Activated CD4-positive, alpha-beta T cell treated with anti-CD3 and anti-CD28 coated beads, Interleukin-2, amount 50 U/mL, for 48 hours (primary cell): ENCODE measurements at regions not wholly inside any gene's neighbourhood (a gene's known extent, or its start where the extent isn't known, plus 50 kb on each side); places are given as distances from the start of the nearest gene placed in this dataset.
"Not testable (repeated sequence)": the region's sequence is repeated elsewhere in the genome, so short reads cannot be mapped to it uniquely, and the experiment has no call there.

Source experiments
- DNase-seq, 2 experiments: peaks; one replicate each; pipeline ENCODE4 v3.0.0-alpha.2; 2020

GRCh38 chr6:139702706-139703105 lies 328.3 kb upstream of the CITED2 start:
- DNase-seq = no peak

DNA sequence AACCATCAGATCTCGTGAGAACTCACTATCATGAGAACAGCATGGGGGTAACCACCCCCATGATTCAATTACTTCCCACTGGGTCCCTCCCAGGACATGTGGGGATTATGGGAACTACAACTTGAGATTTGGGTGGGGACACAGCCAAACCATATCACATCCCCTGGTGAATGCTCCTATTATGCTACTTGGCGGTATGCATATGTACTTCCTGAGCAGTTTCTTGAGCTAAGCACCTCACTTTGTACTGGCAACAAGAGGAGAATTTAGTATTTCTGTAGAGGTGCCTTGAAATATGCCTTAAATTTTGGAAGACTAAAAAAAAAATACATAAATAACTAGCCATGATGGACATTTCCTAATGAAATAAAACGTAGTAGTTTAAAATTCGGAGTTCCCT lies 327.2 kb upstream of the CITED2 start:
- DNase-seq = no peak

DNA sequence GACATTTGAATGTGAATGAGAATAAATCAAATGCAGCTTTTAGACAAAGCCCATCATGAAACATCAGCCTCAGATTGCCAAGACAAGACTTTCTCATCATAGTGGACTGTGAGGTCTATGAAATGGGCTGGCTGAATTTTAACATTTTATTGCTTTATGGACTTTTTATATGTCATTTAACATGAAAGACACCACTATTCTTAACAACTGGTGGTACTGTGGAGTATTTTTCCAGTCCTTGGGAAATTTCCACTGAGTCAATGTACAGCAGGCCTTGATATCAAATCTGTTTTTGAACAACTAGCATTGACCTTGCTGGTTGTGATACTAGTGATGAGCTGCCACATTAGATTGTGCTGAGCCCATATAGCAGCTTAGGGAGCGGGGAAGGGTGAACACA lies 326.6 kb upstream of the CITED2 start:
- DNase-seq = no peak

- DNase-seq = no peak
Measured at GRCh38 chr6:139699911-139700310, 325.5 kb upstream of the CITED2 start.

DNA sequence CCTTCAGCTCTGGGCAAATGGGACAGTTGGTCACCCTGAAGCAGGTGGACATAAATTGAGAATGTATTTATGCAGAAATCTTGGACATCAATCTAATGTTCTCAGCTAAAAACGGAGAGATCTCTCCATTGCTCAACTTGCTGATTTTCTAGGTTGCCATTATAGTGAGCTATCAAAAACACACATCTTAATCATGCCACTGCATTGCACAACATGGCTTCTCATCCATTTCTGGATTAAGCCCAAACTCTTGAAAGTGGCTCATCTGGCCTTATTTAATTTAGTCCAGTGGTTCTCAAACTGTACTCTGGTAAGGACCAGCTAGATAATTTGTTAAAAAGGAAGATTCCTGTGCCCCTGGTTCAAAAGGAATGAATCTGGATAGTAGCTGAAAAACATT lies 324.9 kb upstream of the CITED2 start:
- DNase-seq = no peak

- DNase-seq = no peak
Measured at GRCh38 chr6:139698526-139699176, 324.2 kb upstream of the CITED2 start.

DNA sequence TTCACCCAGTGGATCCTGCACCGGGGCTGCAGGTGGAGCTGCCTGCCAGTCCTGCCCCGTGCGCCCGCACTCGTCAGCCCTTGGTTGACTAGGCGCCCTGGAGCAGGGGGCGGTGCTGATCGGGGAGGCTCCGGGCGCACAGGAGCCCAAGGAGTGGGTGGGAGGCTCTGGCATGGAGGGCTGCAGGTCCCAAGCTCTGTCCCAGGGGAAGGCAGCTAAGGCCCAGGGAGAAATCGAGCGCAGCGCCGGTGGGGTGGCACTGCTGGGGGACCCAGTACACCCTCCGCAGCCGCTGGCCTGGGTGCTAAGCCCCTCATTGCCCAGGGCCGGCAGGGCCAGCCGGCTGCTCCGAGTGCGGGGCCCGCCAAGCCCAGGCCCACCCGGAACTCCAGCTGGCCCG lies 323.4 kb upstream of the CITED2 start:
- not testable (repeated sequence) for DNase-seq

DNA sequence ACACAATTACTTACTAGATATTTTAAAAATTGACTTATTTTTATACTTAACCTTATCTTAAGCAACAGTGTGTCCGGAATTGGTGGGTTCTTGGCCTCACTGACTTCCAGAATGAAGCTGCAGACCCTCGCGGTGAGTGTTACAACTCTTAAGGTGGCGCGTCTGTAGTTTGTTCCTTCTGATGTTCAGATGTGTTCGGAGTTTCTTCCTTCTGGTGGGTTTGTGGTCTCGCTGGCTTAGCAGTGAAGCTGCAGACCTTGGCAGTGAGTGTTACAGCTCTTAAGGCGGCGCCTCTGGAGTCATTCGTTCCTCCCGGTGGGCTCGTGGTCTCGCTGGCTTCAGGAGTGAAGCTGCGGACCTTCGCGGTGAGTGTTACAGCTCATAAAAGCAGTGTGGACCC lies 322.5 kb upstream of the CITED2 start:
- not testable (repeated sequence) for DNase-seq

GRCh38 chr6:139695361-139695760 lies 320.9 kb upstream of the CITED2 start:
- no peak for DNase-seq

GRCh38 chr6:139693735-139694134 lies 319.3 kb upstream of the CITED2 start:
- DNase-seq = no peak

- DNase-seq = no peak
Measured at GRCh38 chr6:139690007-139690406, 315.6 kb upstream of the CITED2 start.

- no peak for DNase-seq
Measured at GRCh38 chr6:139687055-139687454, 312.6 kb upstream of the CITED2 start.

- no peak for DNase-seq
Measured at GRCh38 chr6:139686308-139686707, 311.9 kb upstream of the CITED2 start.

DNA sequence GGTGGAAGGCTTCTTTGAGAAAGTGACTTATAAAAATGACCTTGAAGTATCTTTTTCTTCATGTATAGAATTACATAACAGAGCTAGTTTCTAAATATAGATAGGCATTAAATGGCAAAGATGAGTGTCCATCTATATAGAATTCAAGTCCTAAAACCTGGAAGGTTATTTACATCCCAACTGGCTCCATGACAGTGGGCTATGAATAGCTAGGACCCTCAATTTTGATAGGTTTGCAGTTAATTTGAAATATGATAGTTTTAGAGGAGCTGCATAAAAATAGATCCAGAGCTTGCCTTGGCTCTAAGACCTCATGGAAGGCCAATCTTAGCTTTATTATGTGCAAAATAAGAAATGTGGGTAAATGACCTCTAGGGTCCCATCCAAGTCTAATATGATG lies 310.6 kb upstream of the CITED2 start:
- DNase-seq = no peak

GRCh38 chr6:139680819-139681218 lies 306.4 kb upstream of the CITED2 start:
- DNase-seq = no peak

DNA sequence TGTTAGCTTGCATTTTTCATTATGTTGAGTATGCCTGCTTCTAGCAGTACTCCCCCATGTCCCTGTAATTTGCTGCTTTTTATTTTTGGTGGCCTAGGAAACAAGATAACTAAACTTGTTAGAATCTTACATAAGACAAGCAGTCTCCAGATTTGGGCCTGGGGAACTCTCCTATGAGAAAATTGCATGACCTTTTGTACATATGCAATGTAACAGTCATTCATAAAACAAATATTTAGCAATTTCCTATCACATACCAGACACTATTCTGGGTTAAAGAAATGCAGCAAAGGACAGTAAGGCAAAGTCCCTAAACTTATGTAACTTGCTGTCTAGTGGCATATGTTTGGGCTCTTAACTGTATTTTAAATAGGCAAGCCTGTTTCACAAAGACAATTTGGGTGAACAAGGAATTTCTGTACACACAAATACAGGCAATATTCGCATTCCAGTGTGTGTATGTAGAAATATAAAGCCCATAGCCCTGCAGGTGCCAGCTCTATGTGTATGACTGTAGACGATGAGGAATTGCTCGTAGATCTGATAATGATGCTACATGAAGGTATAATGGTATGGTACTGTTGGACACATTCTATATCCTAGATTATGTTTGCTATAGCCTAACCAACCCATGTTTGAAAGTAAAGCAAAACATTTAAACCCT lies 305.2 kb upstream of the CITED2 start:
- DNase-seq = no peak

- no peak for DNase-seq
Measured at GRCh38 chr6:139676718-139677117, 302.3 kb upstream of the CITED2 start.

DNA sequence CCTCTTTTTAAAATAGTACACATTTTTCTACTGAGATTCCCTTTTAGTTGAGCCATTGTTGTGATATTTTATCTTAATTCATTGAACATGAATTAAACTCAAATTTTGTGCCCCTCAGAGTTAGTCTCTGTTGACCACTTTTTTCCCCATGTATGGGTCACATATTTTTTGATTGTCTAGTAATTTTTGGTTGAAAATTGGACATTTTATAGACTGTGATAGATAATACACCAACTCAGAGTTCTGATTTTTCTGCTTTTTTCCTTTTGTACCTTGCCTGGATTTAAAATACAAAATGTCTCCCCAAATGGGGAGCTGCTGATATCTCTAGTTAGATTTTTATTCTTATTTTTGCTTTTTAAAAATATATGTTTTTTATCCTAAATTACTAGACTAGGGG lies 291.8 kb upstream of the CITED2 start:
- no peak for DNase-seq

DNA sequence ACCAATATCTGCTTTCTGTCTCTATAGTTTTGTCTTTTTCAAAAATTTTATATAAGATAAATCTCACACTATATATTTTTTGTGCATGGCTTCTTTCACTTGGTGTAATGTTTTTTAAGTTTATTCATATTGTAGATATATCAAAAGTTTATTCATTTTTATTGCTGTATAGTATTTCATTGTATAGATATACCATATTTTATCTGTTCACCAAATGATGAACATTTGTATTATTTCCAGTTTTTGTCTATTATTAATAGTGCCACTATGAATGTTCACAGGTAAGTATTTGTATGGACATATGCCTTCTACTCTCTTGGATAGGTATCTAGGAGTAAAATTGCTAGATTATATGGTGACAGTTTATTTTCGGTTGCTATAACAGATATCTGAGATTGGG lies 289.5 kb upstream of the CITED2 start:
- DNase-seq = no peak

DNA sequence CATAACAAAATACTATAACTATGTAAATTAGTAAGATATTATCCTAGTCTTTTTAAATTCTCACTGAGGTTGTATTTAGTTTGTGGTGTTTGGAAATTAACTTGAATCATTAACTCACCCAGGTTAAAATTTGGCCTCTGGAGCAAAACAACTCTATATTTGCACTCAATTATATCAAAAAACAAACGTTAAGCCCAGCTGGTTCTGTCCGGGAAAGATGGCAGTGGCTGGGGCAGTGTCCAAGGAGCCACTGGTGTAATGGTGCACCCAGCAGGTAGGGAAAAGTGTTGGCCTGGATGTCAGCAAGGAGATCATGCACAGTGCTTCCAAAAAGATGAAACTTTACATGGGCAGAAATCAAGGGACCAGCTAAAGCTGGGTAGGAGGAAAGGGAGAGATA lies 285.3 kb upstream of the CITED2 start:
- no peak for DNase-seq

GRCh38 chr6:139659196-139659595 lies 284.7 kb upstream of the CITED2 start:
- no peak for DNase-seq

GRCh38 chr6:139657119-139657518 lies 282.7 kb upstream of the CITED2 start:
- no peak for DNase-seq

- DNase-seq = no peak
Measured at GRCh38 chr6:139655783-139656705, 281.6 kb upstream of the CITED2 start.
